Tibial artery (tissue), 4 donors: ENCODE measurements at regions not wholly inside any gene's neighbourhood (a gene's known extent, or its start where the extent isn't known, plus 50 kb on each side); places are given as distances from the start of the nearest gene placed in this dataset.
A peak's percentile ranks its signal among the peaks of the same experiment; 100 is the strongest.

ENCODE experiments used
- DNase-seq, 2 donors: peaks; one replicate each; pipeline ENCODE4 v3.0.0-alpha.2; 2019
- H3K27ac ChIP-seq, 2 donors: fragments of 200-600 bp; sonication (generic) in 1 of 2; 1 replicate in 1 of 2; 2 replicates in 1 of 2; pipeline ENCODE4 v1.5.1; 2018 to 2019; ENCODE audit warnings: mild to moderate bottlenecking in 1 of 2
- H3K27me3 ChIP-seq, 2 donors: fragments of 200-600 bp; sonication (generic) in 1 of 2; one replicate each; pipeline versions ENCODE4 v1.5.1 to v1.6.0; 2016 to 2019
- H3K36me3 ChIP-seq, 3 donors: fragments of 200-600 bp; sonication (generic) in 2 of 3; one replicate each; pipeline ENCODE4 v1.5.1; 2016 to 2019; ENCODE audit warnings: mild to moderate bottlenecking in 2 of 3
- H3K4me1 ChIP-seq, 4 donors: fragments of 200-600 bp; sonication (generic) in 2 of 4; 1 replicate in 3 of 4; 2 replicates in 1 of 4; pipeline ENCODE4 v1.5.1; 2016 to 2019
- H3K4me3 ChIP-seq, 2 donors: fragments of 200-600 bp; sonication (generic) in 1 of 2; 1 replicate in 1 of 2; 2 replicates in 1 of 2; pipeline ENCODE4 v1.5.1; 2018 to 2019; ENCODE audit warnings: mild to moderate bottlenecking in 2 of 2
- H3K9me3 ChIP-seq, 3 donors: fragments of 200-600 bp; sonication (generic) in 1 of 3; one replicate each; pipeline ENCODE4 v1.5.1; 2016 to 2019
- intact Hi-C: fragments of 100-400 bp; cut with DNase I; formaldehyde crosslinking; loops from one replicate; pipeline ENCODE4 v1.15.0; 2023; ENCODE audit warnings: low total_unique reads
- TF ChIP-seq, protein P1 (sequence below), 2 experiments: fragments of 200-600 bp in 1 of 2; fragments of 450-650 bp in 1 of 2; IDR thresholded peaks; one replicate each; pipeline ENCODE4 v1.5.1; 2017 to 2019; ENCODE audit warnings: antibody characterized with exemption in 2 of 2, mild to moderate bottlenecking in 1 of 2, moderate library complexity in 1 of 2

DNA sequence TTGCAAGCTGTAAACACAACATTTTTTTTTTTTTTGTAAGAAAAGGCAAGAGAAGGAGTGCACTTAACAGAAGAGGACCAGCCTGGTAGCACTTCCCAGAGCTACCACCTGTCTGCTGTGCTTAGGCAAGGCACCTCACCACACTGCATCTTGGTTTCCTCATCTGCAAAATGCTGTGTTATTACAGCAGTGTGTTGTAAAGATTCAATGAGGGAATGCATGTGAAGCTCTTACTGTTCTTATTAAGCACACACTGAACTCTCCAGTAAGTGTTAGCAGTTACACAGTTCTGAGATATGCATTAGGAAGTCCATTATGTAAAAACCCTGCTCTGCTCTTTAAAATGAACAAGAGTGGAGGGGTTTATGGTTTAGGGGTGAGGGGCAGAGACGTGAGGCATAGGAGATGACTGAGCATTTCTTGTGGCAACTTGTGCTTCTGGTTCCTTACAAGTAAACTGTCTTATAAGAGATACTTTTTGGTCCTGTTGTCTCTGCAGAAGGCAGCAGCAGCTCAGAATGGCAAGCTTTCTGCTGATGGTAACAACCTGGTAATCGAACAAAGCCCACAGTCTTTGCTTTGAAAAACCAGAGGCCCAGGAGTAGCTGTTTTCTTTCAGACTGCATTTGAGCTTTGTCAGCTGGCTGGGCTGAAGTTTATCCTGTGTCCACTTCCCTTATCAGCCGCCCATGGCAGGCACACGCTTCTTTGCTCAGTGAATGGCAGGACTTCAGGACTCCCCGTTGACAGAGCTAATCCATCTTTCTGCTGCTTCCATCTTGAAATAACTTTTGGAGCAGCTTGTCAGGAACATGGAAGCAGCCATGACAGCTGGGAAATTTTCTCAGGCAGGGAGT is 98.8 kb upstream of the BMPER start:
- TF ChIP-seq, protein P1, sequence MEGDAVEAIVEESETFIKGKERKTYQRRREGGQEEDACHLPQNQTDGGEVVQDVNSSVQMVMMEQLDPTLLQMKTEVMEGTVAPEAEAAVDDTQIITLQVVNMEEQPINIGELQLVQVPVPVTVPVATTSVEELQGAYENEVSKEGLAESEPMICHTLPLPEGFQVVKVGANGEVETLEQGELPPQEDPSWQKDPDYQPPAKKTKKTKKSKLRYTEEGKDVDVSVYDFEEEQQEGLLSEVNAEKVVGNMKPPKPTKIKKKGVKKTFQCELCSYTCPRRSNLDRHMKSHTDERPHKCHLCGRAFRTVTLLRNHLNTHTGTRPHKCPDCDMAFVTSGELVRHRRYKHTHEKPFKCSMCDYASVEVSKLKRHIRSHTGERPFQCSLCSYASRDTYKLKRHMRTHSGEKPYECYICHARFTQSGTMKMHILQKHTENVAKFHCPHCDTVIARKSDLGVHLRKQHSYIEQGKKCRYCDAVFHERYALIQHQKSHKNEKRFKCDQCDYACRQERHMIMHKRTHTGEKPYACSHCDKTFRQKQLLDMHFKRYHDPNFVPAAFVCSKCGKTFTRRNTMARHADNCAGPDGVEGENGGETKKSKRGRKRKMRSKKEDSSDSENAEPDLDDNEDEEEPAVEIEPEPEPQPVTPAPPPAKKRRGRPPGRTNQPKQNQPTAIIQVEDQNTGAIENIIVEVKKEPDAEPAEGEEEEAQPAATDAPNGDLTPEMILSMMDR (IDR thresholded peaks at IDR 0.05): no peak
- H3K27ac ChIP-seq: peak overlapping the region; percentile 56 to 58
- DNase-seq: no peak
- H3K9me3 ChIP-seq: no peaks in the 10 kb centered on the region
- intact Hi-C loops: no loop called here
- no peaks in the 10 kb centered on the region for H3K27me3 ChIP-seq
- H3K4me3 ChIP-seq: no peak overlapping the region
- H3K4me1 ChIP-seq: peaks cover 0 to 46% (median 27%) of the 10 kb centered on the region in 4 donors
- H3K36me3 ChIP-seq: no peaks in the 10 kb centered on the region

- TF ChIP-seq, protein P1 (IDR thresholded peaks at IDR 0.05): no peak
- DNase-seq: no peak
- no peaks in the 10 kb centered on the region for H3K9me3 ChIP-seq
- H3K27me3 ChIP-seq: no peaks in the 10 kb centered on the region
- H3K4me1 ChIP-seq: peaks cover 0 to 46% (median 27%) of the 10 kb centered on the region in 4 donors
- no peaks in the 10 kb centered on the region for H3K36me3 ChIP-seq
- peak overlapping the region; percentile 56 to 58 for H3K27ac ChIP-seq
- intact Hi-C loops: no loop called here
- H3K4me3 ChIP-seq: no peak overlapping the region
Observed at GRCh38 chr7:33807155-33807530, 98.2 kb upstream of the BMPER start.

DNA sequence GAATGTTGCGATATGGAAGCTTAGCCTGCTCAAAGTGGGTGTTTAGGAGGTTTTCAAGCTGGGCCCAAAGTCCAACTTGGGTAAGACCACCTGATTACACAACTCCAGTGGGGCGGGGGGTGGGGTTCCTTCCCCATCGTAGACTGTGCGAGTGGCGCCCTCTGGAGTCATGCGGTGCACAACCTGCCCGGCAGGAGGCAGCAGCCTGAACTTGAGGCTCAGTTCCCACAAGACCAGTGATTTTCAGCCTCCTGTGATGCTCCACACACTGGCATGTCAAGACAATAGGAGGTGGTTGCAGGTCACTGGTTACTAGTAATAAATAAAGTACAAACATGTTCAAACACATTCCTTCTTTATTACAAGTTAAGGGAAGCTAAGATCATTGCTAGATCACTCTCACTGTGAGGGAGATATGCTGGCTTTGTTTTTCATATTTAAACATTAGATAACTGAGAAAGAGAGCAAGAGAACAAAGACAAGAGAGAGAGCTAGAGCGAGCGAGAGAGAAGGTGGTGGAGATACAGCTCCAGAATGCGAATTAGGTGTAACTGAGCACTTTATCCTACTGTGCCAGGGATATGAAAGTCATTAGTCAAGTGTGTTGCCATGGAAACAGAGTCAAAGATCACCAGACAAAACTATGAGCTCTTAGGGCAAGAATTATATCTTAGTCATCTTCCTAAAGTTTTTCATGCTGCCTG is 97.4 kb upstream of the BMPER start:
- intact Hi-C loops: no loop called here

DNA sequence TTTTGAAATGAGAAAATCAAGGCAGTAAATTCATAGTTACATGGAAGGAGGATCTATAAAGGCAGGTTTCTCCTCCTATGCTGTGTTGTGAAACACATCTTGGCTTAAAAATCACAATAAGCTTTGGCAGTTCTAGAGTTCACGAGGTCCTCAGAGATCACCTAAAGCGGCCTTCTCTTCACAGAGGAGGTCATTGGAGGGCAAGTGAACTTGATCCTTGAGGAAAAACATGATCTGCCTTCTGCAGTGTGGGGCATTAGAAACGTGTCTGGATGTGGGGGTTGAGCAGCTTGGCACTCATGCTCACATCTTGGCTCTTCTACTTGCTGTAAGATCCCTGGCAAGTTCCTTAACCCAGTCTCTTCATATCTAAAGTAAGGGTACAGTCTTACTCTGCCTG is 96.1 kb upstream of the BMPER start:
- no peaks in the 10 kb centered on the region for H3K36me3 ChIP-seq
- peak overlapping the region in 1 of 2 donors; percentile 52 for H3K27ac ChIP-seq
- peaks cover 0 to 60% (median 35%) of the 10 kb centered on the region in 4 donors for H3K4me1 ChIP-seq
- no peak for DNase-seq
- no peak overlapping the region for H3K4me3 ChIP-seq
- no peaks in the 10 kb centered on the region for H3K27me3 ChIP-seq
- no peaks in the 10 kb centered on the region for H3K9me3 ChIP-seq
- intact Hi-C loops: no loop called here
- TF ChIP-seq, protein P1 (IDR thresholded peaks at IDR 0.05): no peak

More for the DNA sequence above, 97.4 kb upstream of the BMPER start:
- no peak for DNase-seq
- TF ChIP-seq, protein P1 (IDR thresholded peaks at IDR 0.05): no peak
- no peaks in the 10 kb centered on the region for H3K36me3 ChIP-seq
- H3K27ac ChIP-seq: peak overlapping the region; percentile 56 to 58
- H3K4me3 ChIP-seq: no peak overlapping the region
- H3K4me1 ChIP-seq: peaks cover 0 to 47% (median 27%) of the 10 kb centered on the region in 4 donors
- H3K27me3 ChIP-seq: no peaks in the 10 kb centered on the region
- no peaks in the 10 kb centered on the region for H3K9me3 ChIP-seq

GRCh38 chr7:33810356-33810755 is 95.0 kb upstream of the BMPER start:
- peaks cover 0 to 64% (median 40%) of the 10 kb centered on the region in 4 donors for H3K4me1 ChIP-seq
- intact Hi-C loops: no loop called here
- H3K9me3 ChIP-seq: no peaks in the 10 kb centered on the region
- TF ChIP-seq, protein P1 (IDR thresholded peaks at IDR 0.05): no peak
- H3K36me3 ChIP-seq: no peaks in the 10 kb centered on the region
- no peak overlapping the region for H3K27ac ChIP-seq
- no peaks in the 10 kb centered on the region for H3K27me3 ChIP-seq
- no peak for DNase-seq
- no peak overlapping the region for H3K4me3 ChIP-seq
